ENCODE measurements at regions not wholly inside any gene's neighbourhood (a gene's known extent, or its start where the extent isn't known, plus 50 kb on each side); places are given as distances from the start of the nearest gene placed in this dataset.
"Not testable (repeated sequence)": the region's sequence is repeated elsewhere in the genome, so short reads cannot be mapped to it uniquely, and the experiment has no call there.

- Histone ChIP-seq H3K9me3 (no peaks in the 10 kb centered on the region), H3K27me3 (replicated peaks in 1 of 2; ENCODE audit: control insufficient read depth in 2 of 2, extremely low read depth in 1 of 2, insufficient read depth in 2 of 2, low read length in 1 of 2) (peaks cover 0 to 40% of the 10 kb centered on the region in 2 experiments), H3K36me3 (ENCODE audit: control insufficient read depth in 2 of 2, extremely low read depth in 1 of 2, insufficient read depth in 1 of 2, low read length in 1 of 2) (no peaks in the 10 kb centered on the region), H3K27ac (ENCODE audit: low read length) (no peak overlapping the region), H3K4me3 (ENCODE audit: control insufficient read depth in 1 of 2, extremely low read depth in 1 of 2, low read length in 1 of 2) (no peak overlapping the region), H3K4me1 (ENCODE audit: control insufficient read depth in 1 of 2, extremely low read depth in 1 of 2, insufficient read depth in 2 of 2, low read length in 2 of 2) (no peaks in the 10 kb centered on the region)
- WGBS (ENCODE audit: insufficient coverage): 83% methylated on average over 2 of the region's 3 CpGs
- ATAC-seq (replicated peaks in 1 of 4): no peak
- ChIA-PET POLR2A (no interaction called here), CTCF (no interaction called here)
- no peaks in the 10 kb centered on the region for H3K4me1 Mint-ChIP-seq
- no peaks in the 10 kb centered on the region for H3K36me3 Mint-ChIP-seq
- no peak overlapping the region for H3K4me3 Mint-ChIP-seq
- no peak overlapping the region for H3K27ac Mint-ChIP-seq
- H3K27me3 Mint-ChIP-seq: peaks cover 7 to 11% of the 10 kb centered on the region in 2 donors
- no peak for DNase-seq
- no peaks in the 10 kb centered on the region for H3K9me3 Mint-ChIP-seq
These were observed 122.8 kb upstream of the PCBD1 start for GRCh38 chr10:71011141-71011540.

GRCh38 chr10:71014021-71014805 lies 125.8 kb upstream of the PCBD1 start:
- no peaks in the 10 kb centered on the region for H3K4me1 ChIP-seq (ENCODE audit: control insufficient read depth in 1 of 2, extremely low read depth in 1 of 2, insufficient read depth in 2 of 2, low read length in 2 of 2)
- ATAC-seq (replicated peaks in 1 of 4) (no peak), DNase-seq (no peak)
- Mint-ChIP-seq H3K27ac (no peak overlapping the region), H3K27me3 (peaks cover 7 to 10% of the 10 kb centered on the region in 2 donors), H3K9me3 (no peaks in the 10 kb centered on the region), H3K4me1 (no peaks in the 10 kb centered on the region), H3K4me3 (no peak overlapping the region), H3K36me3 (no peaks in the 10 kb centered on the region)
- H3K4me3 ChIP-seq (ENCODE audit: control insufficient read depth in 1 of 2, extremely low read depth in 1 of 2, low read length in 1 of 2): no peak overlapping the region
- peaks cover 0 to 26% of the 10 kb centered on the region in 2 experiments for H3K27me3 ChIP-seq (replicated peaks in 1 of 2; ENCODE audit: control insufficient read depth in 2 of 2, extremely low read depth in 1 of 2, insufficient read depth in 2 of 2, low read length in 1 of 2)
- ChIA-PET CTCF (no interaction called here), POLR2A (no interaction called here)
- no peak overlapping the region for H3K27ac ChIP-seq (ENCODE audit: low read length)
- no peaks in the 10 kb centered on the region for H3K36me3 ChIP-seq (ENCODE audit: control insufficient read depth in 2 of 2, extremely low read depth in 1 of 2, insufficient read depth in 1 of 2, low read length in 1 of 2)
- no peaks in the 10 kb centered on the region for H3K9me3 ChIP-seq
- WGBS (ENCODE audit: insufficient coverage): 69% methylated on average over 4 of the region's 8 CpGs

- H3K27ac Mint-ChIP-seq: no peak overlapping the region
- ChIA-PET CTCF (no interaction called here), POLR2A (no interaction called here)
- Histone ChIP-seq H3K36me3 (ENCODE audit: control insufficient read depth in 2 of 2, extremely low read depth in 1 of 2, insufficient read depth in 1 of 2, low read length in 1 of 2) (no peaks in the 10 kb centered on the region), H3K4me3 (ENCODE audit: control insufficient read depth in 1 of 2, extremely low read depth in 1 of 2, low read length in 1 of 2) (no peak overlapping the region), H3K27ac (ENCODE audit: low read length) (no peak overlapping the region), H3K4me1 (ENCODE audit: control insufficient read depth in 1 of 2, extremely low read depth in 1 of 2, insufficient read depth in 2 of 2, low read length in 2 of 2) (no peaks in the 10 kb centered on the region), H3K27me3 (replicated peaks in 1 of 2; ENCODE audit: control insufficient read depth in 2 of 2, extremely low read depth in 1 of 2, insufficient read depth in 2 of 2, low read length in 1 of 2) (peaks cover 0 to 18% of the 10 kb centered on the region in 2 experiments), H3K9me3 (no peaks in the 10 kb centered on the region)
- no peaks in the 10 kb centered on the region for H3K9me3 Mint-ChIP-seq
- 62% methylated on average over 3 of the region's 7 CpGs for WGBS (ENCODE audit: insufficient coverage)
- no peaks in the 10 kb centered on the region for H3K4me1 Mint-ChIP-seq
- H3K36me3 Mint-ChIP-seq: no peaks in the 10 kb centered on the region
- peaks cover 5 to 7% of the 10 kb centered on the region in 2 donors for H3K27me3 Mint-ChIP-seq
- ATAC-seq (replicated peaks in 1 of 4) (no peak), DNase-seq (no peak)
- no peak overlapping the region for H3K4me3 Mint-ChIP-seq
These were observed 127.3 kb upstream of the PCBD1 start for GRCh38 chr10:71015674-71016073.

- H3K27ac Mint-ChIP-seq; H3K4me3 Mint-ChIP-seq; H3K27me3 Mint-ChIP-seq; CTCF ChIA-PET; DNase-seq; H3K4me1 Mint-ChIP-seq; H3K36me3 ChIP-seq (ENCODE audit: control insufficient read depth in 2 of 2, extremely low read depth in 1 of 2, insufficient read depth in 1 of 2, low read length in 1 of 2); H3K9me3 ChIP-seq; POLR2A ChIA-PET; H3K4me3 ChIP-seq (ENCODE audit: control insufficient read depth in 1 of 2, extremely low read depth in 1 of 2, low read length in 1 of 2); H3K4me1 ChIP-seq (ENCODE audit: control insufficient read depth in 1 of 2, extremely low read depth in 1 of 2, insufficient read depth in 2 of 2, low read length in 2 of 2); H3K36me3 Mint-ChIP-seq; H3K9me3 Mint-ChIP-seq; ATAC-seq (replicated peaks in 1 of 4); H3K27ac ChIP-seq (ENCODE audit: low read length); H3K27me3 ChIP-seq (replicated peaks in 1 of 2; ENCODE audit: control insufficient read depth in 2 of 2, extremely low read depth in 1 of 2, insufficient read depth in 2 of 2, low read length in 1 of 2): not testable (repeated sequence)
- WGBS (ENCODE audit: insufficient coverage): 75% methylated on average over 1 of the region's 1 CpG
These were observed 131.7 kb upstream of the PCBD1 start for GRCh38 chr10:71020061-71020460.

- H3K4me3 Mint-ChIP-seq: no peak overlapping the region
- no peak overlapping the region for H3K27ac Mint-ChIP-seq
- no peaks in the 10 kb centered on the region for H3K36me3 ChIP-seq (ENCODE audit: control insufficient read depth in 2 of 2, extremely low read depth in 1 of 2, insufficient read depth in 1 of 2, low read length in 1 of 2)
- H3K9me3 Mint-ChIP-seq: peaks cover 0 to 5% (median 5%) of the 10 kb centered on the region in 3 donors
- peaks cover 0 to 2% of the 10 kb centered on the region in 2 experiments for H3K27me3 ChIP-seq (replicated peaks in 1 of 2; ENCODE audit: control insufficient read depth in 2 of 2, extremely low read depth in 1 of 2, insufficient read depth in 2 of 2, low read length in 1 of 2)
- ATAC-seq (replicated peaks in 1 of 4): no peak
- CTCF ChIA-PET: no interaction called here
- H3K4me1 ChIP-seq (ENCODE audit: control insufficient read depth in 1 of 2, extremely low read depth in 1 of 2, insufficient read depth in 2 of 2, low read length in 2 of 2): no peaks in the 10 kb centered on the region
- H3K4me1 Mint-ChIP-seq: no peaks in the 10 kb centered on the region
- H3K4me3 ChIP-seq (ENCODE audit: control insufficient read depth in 1 of 2, extremely low read depth in 1 of 2, low read length in 1 of 2): no peak overlapping the region
- POLR2A ChIA-PET: no interaction called here
- 100% methylated on average over 2 of the region's 3 CpGs for WGBS (ENCODE audit: insufficient coverage)
- DNase-seq: no peak
- H3K9me3 ChIP-seq: no peaks in the 10 kb centered on the region
- no peaks in the 10 kb centered on the region for H3K36me3 Mint-ChIP-seq
- peaks cover 5 to 10% of the 10 kb centered on the region in 2 donors for H3K27me3 Mint-ChIP-seq
- no peak overlapping the region for H3K27ac ChIP-seq (ENCODE audit: low read length)
These were observed 133.0 kb upstream of the PCBD1 start for GRCh38 chr10:71021402-71021801.

- H3K4me1 ChIP-seq (ENCODE audit: control insufficient read depth in 1 of 2, extremely low read depth in 1 of 2, insufficient read depth in 2 of 2, low read length in 2 of 2): no peaks in the 10 kb centered on the region
- POLR2A ChIA-PET: no interaction called here
- ATAC-seq (replicated peaks in 1 of 4) (no peak), DNase-seq (no peak)
- Mint-ChIP-seq H3K4me1 (no peaks in the 10 kb centered on the region), H3K27me3 (peaks cover 12 to 19% of the 10 kb centered on the region in 2 donors), H3K27ac (no peak overlapping the region), H3K9me3 (peaks cover 0 to 5% (median 5%) of the 10 kb centered on the region in 3 donors), H3K4me3 (no peak overlapping the region), H3K36me3 (no peaks in the 10 kb centered on the region)
- CTCF ChIA-PET: no interaction called here
- no peak overlapping the region for H3K27ac ChIP-seq (ENCODE audit: low read length)
- no peak overlapping the region for H3K4me3 ChIP-seq (ENCODE audit: control insufficient read depth in 1 of 2, extremely low read depth in 1 of 2, low read length in 1 of 2)
- H3K9me3 ChIP-seq: no peaks in the 10 kb centered on the region
- H3K36me3 ChIP-seq (ENCODE audit: control insufficient read depth in 2 of 2, extremely low read depth in 1 of 2, insufficient read depth in 1 of 2, low read length in 1 of 2): no peaks in the 10 kb centered on the region
- WGBS (ENCODE audit: insufficient coverage): no CpG with 5 or more reads among the region's 5 CpGs
- peaks cover 0 to 15% of the 10 kb centered on the region in 2 experiments for H3K27me3 ChIP-seq (replicated peaks in 1 of 2; ENCODE audit: control insufficient read depth in 2 of 2, extremely low read depth in 1 of 2, insufficient read depth in 2 of 2, low read length in 1 of 2)
These were observed 135.4 kb upstream of the PCBD1 start for GRCh38 chr10:71023704-71024283.
